Hepatocyte (in vitro differentiated cells): ENCODE measurements at regions not wholly inside any gene's neighbourhood (a gene's known extent, or its start where the extent isn't known, plus 50 kb on each side); places are given as distances from the start of the nearest gene placed in this dataset.

Experiments
- EZH2 ChIP-seq: fragments of 200-600 bp; sonication (generic); IDR thresholded peaks from 2 replicates; pipeline ENCODE4 v1.6.1; 2016; ENCODE audit warnings: antibody characterized with exemption, mild to moderate bottlenecking, borderline replicate concordance
- EZH2phosphoT487 ChIP-seq: fragments of 200-600 bp; sonication (generic); IDR thresholded peaks from one replicate; pipeline ENCODE4 v1.6.1; 2018; ENCODE audit warnings: antibody characterized with exemption, mild to moderate bottlenecking, low read depth, moderate library complexity; ENCODE audit not compliant: unreplicated experiment, severe bottlenecking
- TF ChIP-seq, protein P1 (sequence below): fragments of 200-600 bp; sonication (generic); IDR thresholded peaks from 2 replicates; pipeline ENCODE4 v1.5.1; 2016; ENCODE audit warnings: antibody characterized with exemption, mild to moderate bottlenecking; ENCODE audit not compliant: poor library complexity

GRCh38 chr1:115539061-115539460 lies 102.7 kb upstream of the VANGL1 start:
- TF ChIP-seq EZH2 (no peak), EZH2phosphoT487 (no peak)
- TF ChIP-seq, protein P1, sequence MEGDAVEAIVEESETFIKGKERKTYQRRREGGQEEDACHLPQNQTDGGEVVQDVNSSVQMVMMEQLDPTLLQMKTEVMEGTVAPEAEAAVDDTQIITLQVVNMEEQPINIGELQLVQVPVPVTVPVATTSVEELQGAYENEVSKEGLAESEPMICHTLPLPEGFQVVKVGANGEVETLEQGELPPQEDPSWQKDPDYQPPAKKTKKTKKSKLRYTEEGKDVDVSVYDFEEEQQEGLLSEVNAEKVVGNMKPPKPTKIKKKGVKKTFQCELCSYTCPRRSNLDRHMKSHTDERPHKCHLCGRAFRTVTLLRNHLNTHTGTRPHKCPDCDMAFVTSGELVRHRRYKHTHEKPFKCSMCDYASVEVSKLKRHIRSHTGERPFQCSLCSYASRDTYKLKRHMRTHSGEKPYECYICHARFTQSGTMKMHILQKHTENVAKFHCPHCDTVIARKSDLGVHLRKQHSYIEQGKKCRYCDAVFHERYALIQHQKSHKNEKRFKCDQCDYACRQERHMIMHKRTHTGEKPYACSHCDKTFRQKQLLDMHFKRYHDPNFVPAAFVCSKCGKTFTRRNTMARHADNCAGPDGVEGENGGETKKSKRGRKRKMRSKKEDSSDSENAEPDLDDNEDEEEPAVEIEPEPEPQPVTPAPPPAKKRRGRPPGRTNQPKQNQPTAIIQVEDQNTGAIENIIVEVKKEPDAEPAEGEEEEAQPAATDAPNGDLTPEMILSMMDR: no peak
